Esophagus muscularis mucosa (tissue), 3 donors: ENCODE measurements at regions not wholly inside any gene's neighbourhood (a gene's known extent, or its start where the extent isn't known, plus 50 kb on each side); places are given as distances from the start of the nearest gene placed in this dataset.
"Not testable (repeated sequence)": the region's sequence is repeated elsewhere in the genome, so short reads cannot be mapped to it uniquely, and the experiment has no call there.

Experiments used
- CTCF ChIP-seq, 3 experiments: fragments of 200-600 bp in 2 of 3; fragments of 450-650 bp in 1 of 3; sonication (generic) in 2 of 3; IDR thresholded peaks; one replicate each; pipeline ENCODE4 v1.5.1; 2017 to 2019; ENCODE audit warnings: antibody characterized with exemption in 3 of 3, mild to moderate bottlenecking in 2 of 3, moderate library complexity in 1 of 3
- POLR2AphosphoS5 ChIP-seq, 2 donors: sonication (generic); formaldehyde crosslinking; IDR thresholded peaks; one replicate each; pipeline ENCODE4 v1.6.1; 2017; ENCODE audit warnings: antibody characterized with exemption in 2 of 2

DNA sequence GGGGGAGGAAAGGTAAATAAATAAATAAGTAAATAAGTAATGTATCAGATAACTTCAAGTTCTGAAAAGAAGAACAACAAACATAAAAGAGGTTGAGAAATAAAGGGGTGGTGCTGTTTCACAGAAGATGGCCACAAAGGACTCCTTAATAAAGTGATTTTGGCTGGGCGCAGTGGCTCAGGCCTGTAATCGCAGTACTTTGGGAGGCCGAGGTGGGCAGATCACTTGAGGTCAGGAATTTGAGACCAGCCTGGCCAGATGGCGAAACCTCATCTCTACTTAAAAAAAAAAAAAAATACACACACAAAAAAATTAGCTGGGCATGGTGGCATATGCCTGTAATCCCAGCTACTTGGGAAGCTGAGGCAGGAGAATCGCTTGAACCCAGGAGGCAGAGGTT lies 315.5 kb downstream of the MIAT start:
- not testable (repeated sequence) for TF ChIP-seq POLR2AphosphoS5, CTCF (IDR thresholded peaks at IDR 0.05)
